ENCODE measurements at regions not wholly inside any gene's neighbourhood (a gene's known extent, or its start where the extent isn't known, plus 50 kb on each side); places are given as distances from the start of the nearest gene placed in this dataset.

DNA sequence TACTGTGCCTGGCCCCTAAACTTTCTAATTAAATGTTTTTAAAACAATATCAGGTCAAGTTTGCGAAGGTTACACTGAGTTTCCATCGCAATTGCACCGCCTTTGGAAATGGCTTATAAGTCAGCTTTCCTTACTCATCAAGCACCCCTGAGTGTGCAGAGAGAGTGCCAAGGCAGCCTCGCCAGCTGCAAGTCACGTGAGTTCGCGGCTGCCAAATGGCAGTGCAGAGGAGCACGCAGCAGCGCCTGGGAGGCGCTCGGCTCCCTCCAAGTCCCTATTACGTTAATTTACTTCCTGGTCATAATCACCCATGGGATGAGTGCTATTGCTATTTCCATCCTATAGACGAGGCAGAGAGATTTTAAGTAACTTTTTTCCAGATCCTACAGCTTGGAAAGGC, 319.6 kb downstream of the TEX29 start:
- Mint-ChIP-seq H3K9me3 (peaks cover 0 to 6% (median 0%) of the 10 kb centered on the region in 7 donors), H3K36me3 (no peaks in the 10 kb centered on the region), H3K27ac (no peak overlapping the region), H3K27me3 (ENCODE audit: low read depth in 3 of 3) (peaks cover 0 to 3% (median 1%) of the 10 kb centered on the region in 3 donors), H3K4me3 (no peak overlapping the region), H3K4me1 (no peaks in the 10 kb centered on the region)
- Histone ChIP-seq H2AFZ (ENCODE audit: insufficient read depth, low read depth, low read length, poor library complexity, severe bottlenecking) (no peak overlapping the region), H3K4me2 (replicated peaks; ENCODE audit: extremely low read depth, low read length, poor library complexity, severe bottlenecking) (no peak overlapping the region), H3K27ac (ENCODE audit: low read depth in 1 of 2, low read length in 2 of 2) (no peak overlapping the region), H3K4me1 (ENCODE audit: control insufficient read depth in 1 of 2, insufficient read depth in 2 of 2, low read length in 2 of 2) (no peaks in the 10 kb centered on the region), H3K9ac (ENCODE audit: insufficient read depth, low read length, poor library complexity, severe bottlenecking) (no peak overlapping the region), H4K20me1 (ENCODE audit: insufficient read depth, low read length) (no peaks in the 10 kb centered on the region), H3K4me3 (replicated peaks in 1 of 3; ENCODE audit: low read depth in 2 of 3, low read length in 3 of 3) (no peak overlapping the region), H3K9me3 (replicated peaks in 1 of 2; ENCODE audit: control insufficient read depth in 1 of 2, insufficient read depth in 1 of 2, low read length in 2 of 2) (no peaks in the 10 kb centered on the region), H3K79me2 (ENCODE audit: insufficient read depth, low read length) (no peaks in the 10 kb centered on the region), H3K36me3 (replicated peaks in 1 of 2; ENCODE audit: control insufficient read depth in 1 of 2, insufficient read depth in 2 of 2, low read length in 2 of 2) (no peaks in the 10 kb centered on the region), H3K27me3 (ENCODE audit: control insufficient read depth in 2 of 2, insufficient read depth in 2 of 2, low read length in 2 of 2) (no peaks in the 10 kb centered on the region)
- DNase-seq = no peak
- TF ChIP-seq, protein P1, sequence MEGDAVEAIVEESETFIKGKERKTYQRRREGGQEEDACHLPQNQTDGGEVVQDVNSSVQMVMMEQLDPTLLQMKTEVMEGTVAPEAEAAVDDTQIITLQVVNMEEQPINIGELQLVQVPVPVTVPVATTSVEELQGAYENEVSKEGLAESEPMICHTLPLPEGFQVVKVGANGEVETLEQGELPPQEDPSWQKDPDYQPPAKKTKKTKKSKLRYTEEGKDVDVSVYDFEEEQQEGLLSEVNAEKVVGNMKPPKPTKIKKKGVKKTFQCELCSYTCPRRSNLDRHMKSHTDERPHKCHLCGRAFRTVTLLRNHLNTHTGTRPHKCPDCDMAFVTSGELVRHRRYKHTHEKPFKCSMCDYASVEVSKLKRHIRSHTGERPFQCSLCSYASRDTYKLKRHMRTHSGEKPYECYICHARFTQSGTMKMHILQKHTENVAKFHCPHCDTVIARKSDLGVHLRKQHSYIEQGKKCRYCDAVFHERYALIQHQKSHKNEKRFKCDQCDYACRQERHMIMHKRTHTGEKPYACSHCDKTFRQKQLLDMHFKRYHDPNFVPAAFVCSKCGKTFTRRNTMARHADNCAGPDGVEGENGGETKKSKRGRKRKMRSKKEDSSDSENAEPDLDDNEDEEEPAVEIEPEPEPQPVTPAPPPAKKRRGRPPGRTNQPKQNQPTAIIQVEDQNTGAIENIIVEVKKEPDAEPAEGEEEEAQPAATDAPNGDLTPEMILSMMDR (IDR thresholded peaks at IDR 0.05) = no peak
- intact Hi-C loops (cut with micrococcal nuclease) = no loop called here
- 99% methylated on average over 11 of the region's 13 CpGs for WGBS (ENCODE audit: insufficient coverage)

DNA sequence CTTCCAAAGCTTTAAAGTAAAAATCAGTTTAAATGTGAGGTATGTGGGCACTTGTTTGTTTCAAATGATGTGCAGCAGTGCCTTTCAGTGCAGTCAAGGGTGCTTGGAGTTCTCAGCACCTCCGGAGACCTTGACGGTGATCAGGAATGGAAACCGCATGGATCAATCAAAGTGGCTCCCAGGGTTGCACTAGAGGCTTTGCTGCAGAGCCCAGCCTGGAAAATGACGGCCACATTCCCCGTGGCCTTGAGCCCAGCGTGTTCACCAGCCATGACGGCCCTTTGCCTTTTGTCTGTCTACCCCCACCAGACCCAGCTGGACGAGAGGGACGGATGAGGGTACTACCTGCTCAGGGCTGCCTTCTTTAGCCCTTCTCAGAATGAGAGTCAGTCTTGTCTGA, 320.0 kb downstream of the TEX29 start:
- no peak overlapping the region for H3K9ac ChIP-seq (ENCODE audit: insufficient read depth, low read length, poor library complexity, severe bottlenecking)
- no peaks in the 10 kb centered on the region for H3K9me3 ChIP-seq (replicated peaks in 1 of 2; ENCODE audit: control insufficient read depth in 1 of 2, insufficient read depth in 1 of 2, low read length in 2 of 2)
- no peak overlapping the region for H2AFZ ChIP-seq (ENCODE audit: insufficient read depth, low read depth, low read length, poor library complexity, severe bottlenecking)
- no peaks in the 10 kb centered on the region for H3K36me3 ChIP-seq (replicated peaks in 1 of 2; ENCODE audit: control insufficient read depth in 1 of 2, insufficient read depth in 2 of 2, low read length in 2 of 2)
- H3K27ac ChIP-seq (ENCODE audit: low read depth in 1 of 2, low read length in 2 of 2) = no peak overlapping the region
- WGBS (ENCODE audit: insufficient coverage) = 86% methylated on average over 7 of the region's 9 CpGs
- no peaks in the 10 kb centered on the region for H3K79me2 ChIP-seq (ENCODE audit: insufficient read depth, low read length)
- no peaks in the 10 kb centered on the region for H4K20me1 ChIP-seq (ENCODE audit: insufficient read depth, low read length)
- TF ChIP-seq, protein P1 (IDR thresholded peaks at IDR 0.05) = no peak
- Mint-ChIP-seq H3K4me1 (no peaks in the 10 kb centered on the region), H3K4me3 (no peak overlapping the region), H3K36me3 (no peaks in the 10 kb centered on the region), H3K9me3 (peaks cover 0 to 6% (median 0%) of the 10 kb centered on the region in 7 donors), H3K27me3 (ENCODE audit: low read depth in 3 of 3) (peaks cover 0 to 6% (median 0%) of the 10 kb centered on the region in 3 donors), H3K27ac (no peak overlapping the region)
- no peak for DNase-seq
- H3K4me2 ChIP-seq (replicated peaks; ENCODE audit: extremely low read depth, low read length, poor library complexity, severe bottlenecking) = no peak overlapping the region
- H3K4me1 ChIP-seq (ENCODE audit: control insufficient read depth in 1 of 2, insufficient read depth in 2 of 2, low read length in 2 of 2) = no peaks in the 10 kb centered on the region
- no peak overlapping the region for H3K4me3 ChIP-seq (replicated peaks in 1 of 3; ENCODE audit: low read depth in 2 of 3, low read length in 3 of 3)
- intact Hi-C loops (cut with micrococcal nuclease) = no loop called here
- no peaks in the 10 kb centered on the region for H3K27me3 ChIP-seq (ENCODE audit: control insufficient read depth in 2 of 2, insufficient read depth in 2 of 2, low read length in 2 of 2)

Data from CD14-positive monocyte (primary cell).